HCEC 1CT (cell line): ENCODE measurements at regions not wholly inside any gene's neighbourhood (a gene's known extent, or its start where the extent isn't known, plus 50 kb on each side); places are given as distances from the start of the nearest gene placed in this dataset.

Experiments
- DNase-seq: peaks from one replicate; pipeline ENCODE4 v3.0.0-alpha.2; 2017

DNA sequence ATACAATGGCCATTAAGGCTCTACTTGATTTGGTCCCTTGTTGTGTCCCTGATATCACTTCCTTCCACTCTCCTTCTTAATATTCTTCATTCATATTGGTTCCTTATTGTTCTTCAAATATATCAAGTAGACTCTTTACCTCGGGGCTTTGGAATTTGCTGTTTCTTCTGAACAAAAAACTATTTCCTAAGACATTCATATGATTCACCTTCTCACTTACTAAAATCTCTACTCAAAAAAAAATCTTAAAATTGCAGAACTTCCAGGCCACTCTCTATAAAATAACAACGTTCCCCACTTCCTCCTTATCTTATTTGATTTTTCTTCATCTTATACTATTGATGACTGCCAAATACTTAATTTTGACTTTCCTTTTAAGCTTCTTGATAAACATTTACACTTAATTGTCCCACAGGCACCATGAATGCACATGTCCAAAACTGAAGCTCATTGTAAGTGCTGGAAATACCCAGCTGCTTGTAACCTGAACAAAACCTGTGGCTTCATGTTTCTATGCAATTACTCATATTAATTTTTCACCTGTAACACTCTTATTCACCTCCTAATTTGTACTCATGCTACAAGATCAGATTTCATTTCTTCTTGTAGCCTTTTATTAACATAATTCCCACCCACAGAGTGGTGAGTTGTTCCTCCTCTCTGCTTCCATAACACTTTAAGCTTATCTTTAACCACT, 58.4 kb upstream of the NUDT12 start:
- no peak for DNase-seq

DNA sequence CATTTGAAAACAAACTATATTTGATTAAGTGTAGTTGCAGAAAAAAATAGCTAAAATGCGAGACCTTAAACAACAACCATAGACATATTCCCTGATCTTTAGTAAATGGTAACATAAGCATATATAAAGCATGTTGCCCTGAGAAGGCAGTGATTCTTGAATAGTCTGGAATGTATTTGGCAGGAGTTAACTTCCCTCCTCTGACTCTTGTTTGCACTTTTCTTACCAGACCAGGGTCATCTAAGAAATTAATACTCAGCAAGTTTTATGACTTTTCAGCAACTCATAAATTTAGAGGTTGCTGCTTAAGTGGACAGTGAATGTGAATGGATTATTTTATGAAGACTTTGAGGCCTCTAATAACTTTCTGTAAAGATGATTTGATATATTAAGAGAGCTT, 55.3 kb upstream of the NUDT12 start:
- no peak for DNase-seq

DNA sequence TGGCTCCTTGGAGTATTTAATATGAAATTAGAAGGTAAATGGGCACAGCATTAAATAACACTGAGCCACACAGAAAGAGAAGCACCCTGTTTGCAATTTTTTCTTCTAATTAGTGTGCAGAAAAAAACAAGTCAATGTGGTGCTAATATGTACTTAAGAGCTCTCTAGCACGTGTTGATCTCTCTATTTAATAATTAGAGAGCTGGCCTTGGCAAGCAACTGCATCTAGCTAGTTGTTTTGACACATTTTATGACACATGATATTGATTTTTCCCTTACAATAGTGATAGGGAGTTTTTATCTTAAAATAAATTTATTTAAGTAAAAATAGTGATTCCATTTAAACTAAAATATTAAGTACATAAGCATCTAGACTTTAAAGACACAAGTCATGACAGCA, 54.5 kb upstream of the NUDT12 start:
- no peak for DNase-seq

DNA sequence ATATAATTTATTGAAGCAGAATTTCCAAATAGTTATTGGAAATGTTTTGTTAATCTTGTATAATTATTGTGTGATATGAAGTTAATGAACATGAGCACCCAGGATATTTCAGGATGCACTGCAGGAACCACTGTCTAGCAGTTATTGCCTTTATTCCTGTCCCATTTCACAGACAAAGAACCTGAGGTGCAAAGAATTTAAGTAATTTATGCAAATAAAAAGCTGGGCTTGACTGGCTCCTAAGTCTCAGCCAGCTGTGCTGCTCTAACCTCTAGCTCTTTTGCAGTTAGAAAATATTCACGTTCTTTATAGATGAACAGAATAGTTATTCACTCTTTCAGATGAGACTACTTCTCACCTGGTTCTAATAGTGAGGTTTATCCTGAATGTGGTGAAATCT, 50.0 kb upstream of the NUDT12 start:
- no peak for DNase-seq
